HL-60 (cell line): ENCODE measurements at regions not wholly inside any gene's neighbourhood (a gene's known extent, or its start where the extent isn't known, plus 50 kb on each side); places are given as distances from the start of the nearest gene placed in this dataset.

Experiments used
- GABPA ChIP-seq: IDR thresholded peaks from 2 replicates; pipeline ENCODE4 v1.6.1; 2012; ENCODE audit warnings: low read depth
- POLR2AphosphoS5 ChIP-seq: IDR thresholded peaks from 2 replicates; pipeline ENCODE4 v1.6.1; 2012; ENCODE audit warnings: low read depth
- SPI1 ChIP-seq: IDR thresholded peaks from 2 replicates; pipeline ENCODE4 v1.6.1; 2012; ENCODE audit warnings: low read depth, mild to moderate bottlenecking, borderline replicate concordance
- TF ChIP-seq, protein P1 (sequence below): IDR thresholded peaks from one replicate; pipeline ENCODE4 v1.5.1; 2011; ENCODE audit warnings: low read length, control low read depth, inconsistent platforms; ENCODE audit not compliant: insufficient read depth
- TF ChIP-seq, protein P2 (sequence below): IDR thresholded peaks from 2 replicates; pipeline ENCODE4 v1.6.1; 2012; ENCODE audit warnings: low read depth; ENCODE audit not compliant: insufficient replicate concordance

DNA sequence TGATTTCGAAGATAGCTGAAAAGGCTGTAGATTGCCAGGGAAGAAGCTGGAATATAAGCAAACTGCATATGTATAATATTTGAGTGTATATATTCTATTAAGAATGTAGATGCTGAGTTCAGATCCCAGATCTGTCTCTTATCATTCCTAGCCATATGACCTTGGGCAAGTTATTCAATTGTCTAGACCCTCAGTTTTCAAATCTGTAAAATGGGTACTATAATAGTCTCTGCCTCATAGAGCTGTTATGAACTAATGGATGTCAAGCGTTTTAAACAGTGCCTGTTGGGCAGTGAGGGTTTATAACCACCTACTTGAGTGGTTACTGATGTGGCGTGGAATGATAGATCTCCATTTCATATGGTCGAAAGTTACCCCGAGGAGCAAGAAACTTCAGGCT lies 130.4 kb downstream of the GAS1 start:
- TF ChIP-seq POLR2AphosphoS5 (no peak), GABPA (no peak), SPI1 (no peak)
- TF ChIP-seq, protein P1, sequence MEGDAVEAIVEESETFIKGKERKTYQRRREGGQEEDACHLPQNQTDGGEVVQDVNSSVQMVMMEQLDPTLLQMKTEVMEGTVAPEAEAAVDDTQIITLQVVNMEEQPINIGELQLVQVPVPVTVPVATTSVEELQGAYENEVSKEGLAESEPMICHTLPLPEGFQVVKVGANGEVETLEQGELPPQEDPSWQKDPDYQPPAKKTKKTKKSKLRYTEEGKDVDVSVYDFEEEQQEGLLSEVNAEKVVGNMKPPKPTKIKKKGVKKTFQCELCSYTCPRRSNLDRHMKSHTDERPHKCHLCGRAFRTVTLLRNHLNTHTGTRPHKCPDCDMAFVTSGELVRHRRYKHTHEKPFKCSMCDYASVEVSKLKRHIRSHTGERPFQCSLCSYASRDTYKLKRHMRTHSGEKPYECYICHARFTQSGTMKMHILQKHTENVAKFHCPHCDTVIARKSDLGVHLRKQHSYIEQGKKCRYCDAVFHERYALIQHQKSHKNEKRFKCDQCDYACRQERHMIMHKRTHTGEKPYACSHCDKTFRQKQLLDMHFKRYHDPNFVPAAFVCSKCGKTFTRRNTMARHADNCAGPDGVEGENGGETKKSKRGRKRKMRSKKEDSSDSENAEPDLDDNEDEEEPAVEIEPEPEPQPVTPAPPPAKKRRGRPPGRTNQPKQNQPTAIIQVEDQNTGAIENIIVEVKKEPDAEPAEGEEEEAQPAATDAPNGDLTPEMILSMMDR: no peak
- TF ChIP-seq, protein P2, sequence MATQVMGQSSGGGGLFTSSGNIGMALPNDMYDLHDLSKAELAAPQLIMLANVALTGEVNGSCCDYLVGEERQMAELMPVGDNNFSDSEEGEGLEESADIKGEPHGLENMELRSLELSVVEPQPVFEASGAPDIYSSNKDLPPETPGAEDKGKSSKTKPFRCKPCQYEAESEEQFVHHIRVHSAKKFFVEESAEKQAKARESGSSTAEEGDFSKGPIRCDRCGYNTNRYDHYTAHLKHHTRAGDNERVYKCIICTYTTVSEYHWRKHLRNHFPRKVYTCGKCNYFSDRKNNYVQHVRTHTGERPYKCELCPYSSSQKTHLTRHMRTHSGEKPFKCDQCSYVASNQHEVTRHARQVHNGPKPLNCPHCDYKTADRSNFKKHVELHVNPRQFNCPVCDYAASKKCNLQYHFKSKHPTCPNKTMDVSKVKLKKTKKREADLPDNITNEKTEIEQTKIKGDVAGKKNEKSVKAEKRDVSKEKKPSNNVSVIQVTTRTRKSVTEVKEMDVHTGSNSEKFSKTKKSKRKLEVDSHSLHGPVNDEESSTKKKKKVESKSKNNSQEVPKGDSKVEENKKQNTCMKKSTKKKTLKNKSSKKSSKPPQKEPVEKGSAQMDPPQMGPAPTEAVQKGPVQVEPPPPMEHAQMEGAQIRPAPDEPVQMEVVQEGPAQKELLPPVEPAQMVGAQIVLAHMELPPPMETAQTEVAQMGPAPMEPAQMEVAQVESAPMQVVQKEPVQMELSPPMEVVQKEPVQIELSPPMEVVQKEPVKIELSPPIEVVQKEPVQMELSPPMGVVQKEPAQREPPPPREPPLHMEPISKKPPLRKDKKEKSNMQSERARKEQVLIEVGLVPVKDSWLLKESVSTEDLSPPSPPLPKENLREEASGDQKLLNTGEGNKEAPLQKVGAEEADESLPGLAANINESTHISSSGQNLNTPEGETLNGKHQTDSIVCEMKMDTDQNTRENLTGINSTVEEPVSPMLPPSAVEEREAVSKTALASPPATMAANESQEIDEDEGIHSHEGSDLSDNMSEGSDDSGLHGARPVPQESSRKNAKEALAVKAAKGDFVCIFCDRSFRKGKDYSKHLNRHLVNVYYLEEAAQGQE: no peak
